HT1080 (cell line): ENCODE measurements at regions not wholly inside any gene's neighbourhood (a gene's known extent, or its start where the extent isn't known, plus 50 kb on each side); places are given as distances from the start of the nearest gene placed in this dataset.
"Not testable (repeated sequence)": the region's sequence is repeated elsewhere in the genome, so short reads cannot be mapped to it uniquely, and the experiment has no call there.

Experiments
- DNase-seq: peaks from one replicate; pipeline ENCODE4 v3.0.0-alpha.2; 2015; ENCODE audit warnings: low read depth

DNA sequence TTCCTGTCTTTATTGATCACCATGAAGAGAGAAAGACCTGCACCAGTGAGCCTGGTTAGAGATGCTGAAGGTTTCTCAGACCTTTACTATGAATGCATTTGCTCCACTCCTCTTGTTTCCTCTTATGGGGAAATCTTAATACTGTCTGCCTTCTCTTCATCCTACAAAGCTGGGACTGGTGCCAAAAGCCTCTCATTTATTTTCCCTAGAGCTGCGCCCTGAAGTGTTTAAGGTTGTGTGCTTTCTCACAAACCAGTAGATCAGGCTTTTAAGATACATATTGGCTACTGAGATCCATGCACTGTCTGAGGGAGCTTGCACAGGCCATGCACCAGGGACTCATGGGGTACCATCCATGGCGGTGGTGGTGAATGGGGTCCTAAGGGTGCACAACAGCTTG is 286.1 kb upstream of the PMFBP1 start:
- DNase-seq = no peak

DNA sequence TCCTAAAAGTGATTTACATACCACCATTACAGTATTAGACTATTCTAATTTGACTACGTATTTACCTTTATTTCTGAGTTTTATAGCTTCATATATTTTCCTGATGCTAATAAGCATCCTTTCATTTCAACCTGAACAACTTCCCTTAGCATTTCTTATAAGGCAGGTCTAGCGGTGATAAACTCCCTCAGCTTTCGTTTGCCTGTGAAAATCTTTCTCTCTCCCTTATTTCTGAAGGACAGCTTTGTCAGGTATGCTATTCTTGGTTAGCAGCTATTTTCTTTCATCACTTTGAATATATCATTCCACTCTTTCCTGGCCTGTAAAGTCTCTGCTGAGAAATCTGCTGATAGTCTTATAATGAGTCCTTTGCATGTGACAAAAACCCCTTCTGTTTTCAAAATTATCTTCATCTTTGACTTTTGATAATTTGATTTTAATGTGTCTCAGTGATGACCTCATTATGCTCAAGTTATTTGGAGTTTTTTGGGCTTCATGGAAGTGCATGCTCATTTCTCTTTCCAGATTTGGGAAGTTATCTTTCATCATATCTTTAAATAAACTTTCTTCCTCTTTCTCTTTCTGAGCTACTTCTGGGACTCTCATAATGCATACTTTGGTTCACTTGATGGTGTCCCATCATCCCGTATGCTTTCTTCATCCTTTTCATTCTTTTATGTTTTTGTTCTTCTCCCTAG is 285.4 kb upstream of the PMFBP1 start:
- no peak for DNase-seq

DNA sequence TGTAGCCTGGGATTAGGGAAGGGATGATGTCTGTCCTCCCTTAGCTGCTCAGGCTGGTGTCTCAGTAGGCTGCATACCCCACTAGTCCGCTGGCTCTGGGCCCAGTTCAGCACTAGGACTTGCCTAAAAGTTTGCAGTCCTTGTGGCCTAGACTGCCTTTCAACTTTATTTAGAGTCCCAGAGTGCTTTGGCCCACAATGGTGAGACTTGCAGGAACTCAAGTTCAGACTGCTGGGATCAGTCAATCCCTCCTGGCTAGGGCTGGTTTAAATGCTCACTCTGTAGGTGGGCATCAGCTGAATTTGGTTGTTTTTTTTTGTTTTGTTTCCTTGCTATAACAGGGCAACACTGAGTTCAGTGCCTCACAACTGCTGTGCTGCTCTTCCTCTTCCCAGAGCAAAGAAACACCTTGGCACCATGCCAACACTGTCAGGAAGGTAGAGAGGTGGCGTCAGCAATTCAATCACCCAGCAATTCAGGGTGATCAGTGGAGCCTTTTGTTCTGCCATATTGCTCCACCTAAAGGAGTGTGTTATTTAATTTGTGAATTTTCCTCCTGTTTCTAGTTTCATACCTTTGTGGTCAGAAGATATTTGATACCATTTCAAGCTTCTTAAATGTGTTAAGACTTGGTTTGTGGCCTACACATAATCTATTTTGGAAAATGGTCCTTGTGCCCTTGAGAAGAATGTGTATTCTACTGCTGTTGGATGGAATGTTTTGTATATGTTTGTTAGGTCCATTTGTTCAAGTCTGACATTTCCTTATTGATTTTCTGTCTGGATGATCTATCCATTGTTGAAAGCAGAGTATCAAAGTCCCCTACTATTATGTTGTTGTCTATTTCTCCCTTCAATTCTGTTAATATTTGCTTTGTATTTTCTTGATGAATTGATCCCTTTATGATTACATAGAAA is 284.0 kb upstream of the PMFBP1 start:
- DNase-seq = no peak

DNA sequence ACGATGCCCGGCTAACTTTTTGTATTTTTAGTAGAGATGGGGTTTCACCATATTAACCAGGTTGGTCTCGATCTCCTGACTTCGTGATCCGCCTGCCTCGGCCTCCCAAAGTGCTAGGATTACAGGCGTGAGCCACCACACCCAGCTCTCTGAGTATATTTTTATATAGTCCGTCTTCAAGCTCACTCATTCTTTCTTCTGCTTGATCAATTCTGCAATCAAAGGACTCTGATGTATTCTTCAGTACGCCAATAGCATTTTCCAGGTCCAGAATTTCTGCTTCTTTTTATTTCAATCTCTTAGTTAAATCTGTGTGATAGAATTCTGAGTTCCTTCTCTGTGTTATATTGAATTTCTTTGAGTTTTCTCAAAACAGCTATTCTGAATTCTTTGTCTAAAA is 281.9 kb upstream of the PMFBP1 start:
- not testable (repeated sequence) for DNase-seq

DNA sequence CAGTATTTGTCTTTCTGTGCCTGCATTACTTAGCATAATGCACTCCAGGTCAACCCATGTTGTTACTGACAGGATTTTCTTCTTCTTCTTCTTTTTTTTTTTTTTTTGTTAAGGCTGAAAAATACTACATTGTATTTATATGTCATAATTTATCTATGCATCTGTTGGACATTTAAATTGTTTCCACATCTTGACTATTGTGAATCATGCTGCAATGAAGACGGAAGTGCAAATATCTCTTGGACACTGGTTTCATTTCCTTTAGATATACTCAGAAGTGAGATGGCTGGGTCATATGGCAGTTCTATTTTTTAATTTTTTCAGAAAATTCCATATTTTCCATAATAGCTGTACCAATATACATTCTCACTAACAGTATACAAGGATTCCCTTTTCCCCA is 272.7 kb upstream of the PMFBP1 start:
- DNase-seq = no peak

DNA sequence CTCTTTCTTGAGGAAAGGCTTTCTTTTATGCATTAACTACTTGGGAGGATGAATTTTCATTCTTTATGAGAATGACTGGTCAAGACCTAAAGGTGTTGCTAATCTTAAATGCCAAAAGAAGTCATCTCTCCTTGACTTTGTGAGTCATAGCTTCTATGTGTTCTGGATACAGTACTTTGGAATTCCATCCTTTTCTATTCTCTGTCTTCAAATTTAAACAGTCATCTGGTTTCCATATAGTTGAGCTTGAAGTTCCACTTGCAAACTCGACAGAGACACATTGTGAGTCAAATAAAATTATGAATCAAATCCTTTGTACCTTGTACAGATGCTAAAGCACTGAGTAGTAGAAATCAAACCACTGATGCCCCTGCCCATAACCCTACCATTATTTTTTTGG is 271.9 kb upstream of the PMFBP1 start:
- DNase-seq = no peak

DNA sequence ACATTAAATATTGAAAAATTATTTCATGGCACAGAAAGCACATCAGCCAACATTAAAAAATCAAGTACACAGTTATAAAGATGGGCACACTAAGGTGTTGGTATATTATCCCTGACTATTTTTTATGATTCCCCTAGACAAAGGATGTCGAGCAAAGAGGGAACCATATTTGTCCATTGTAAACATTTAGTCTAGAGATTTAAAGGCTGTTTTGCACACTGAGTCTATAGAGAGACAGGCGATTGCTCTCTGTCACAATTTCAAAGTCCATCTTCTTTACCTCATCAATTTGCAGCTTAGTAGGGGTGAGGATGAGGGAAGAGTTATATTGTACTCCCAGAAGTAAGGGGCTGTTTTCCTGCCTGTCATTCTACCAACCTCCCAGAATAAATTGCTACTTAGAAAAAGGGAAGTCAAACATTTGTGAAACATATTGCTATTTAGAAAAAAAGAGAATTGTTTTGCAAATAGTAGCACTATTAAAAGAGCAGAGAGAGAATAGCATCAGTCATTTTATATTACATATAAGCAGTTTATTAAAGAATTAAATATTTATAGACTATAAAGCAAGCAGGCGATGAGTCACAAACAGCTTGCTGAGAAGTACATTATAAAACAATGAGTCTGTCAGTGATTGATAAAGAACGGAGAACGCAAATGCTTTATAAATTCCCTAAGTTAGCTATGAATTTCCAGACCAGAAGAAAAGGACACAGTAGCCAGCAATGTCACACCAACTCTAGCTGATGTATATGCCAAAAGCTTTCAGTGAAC is 270.6 kb upstream of the PMFBP1 start:
- no peak for DNase-seq

DNA sequence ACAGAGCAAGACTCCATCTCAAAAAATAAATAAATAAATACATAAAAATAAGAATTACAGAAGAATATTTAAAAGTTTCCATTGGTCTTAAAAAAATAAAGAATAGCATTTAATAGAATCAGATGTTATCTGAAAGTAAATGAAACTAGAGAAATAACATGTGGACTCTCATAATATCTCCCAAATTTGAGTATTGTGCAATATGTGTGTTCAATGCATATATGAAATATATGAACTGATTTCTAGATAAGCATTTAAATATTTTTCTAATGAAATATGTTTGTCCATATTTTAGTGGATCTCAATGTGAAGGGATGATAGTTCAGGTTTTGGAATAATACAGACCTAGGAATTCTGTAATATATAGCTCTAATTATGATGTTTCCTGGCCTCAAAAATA is 265.9 kb upstream of the PMFBP1 start:
- DNase-seq = no peak

DNA sequence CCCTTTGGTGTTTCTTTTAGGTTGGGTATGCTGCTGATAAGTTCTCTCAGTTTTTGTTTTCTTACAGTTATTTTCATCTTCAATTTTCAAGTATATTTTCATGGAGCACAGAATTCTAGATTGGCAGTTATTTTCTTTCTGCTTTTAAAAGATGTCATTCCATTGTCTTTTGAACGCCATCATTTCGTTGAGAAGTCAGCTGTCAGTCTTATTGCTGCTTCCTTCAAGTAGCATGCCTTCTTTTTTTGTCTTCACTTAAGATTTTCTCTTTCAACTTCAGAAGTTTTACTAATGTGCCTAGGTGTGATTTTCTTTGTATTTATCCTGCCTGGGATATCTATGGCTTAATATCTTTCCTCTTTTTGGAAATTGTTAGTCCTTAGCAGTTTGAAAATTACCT is 262.2 kb upstream of the PMFBP1 start:
- no peak for DNase-seq

DNA sequence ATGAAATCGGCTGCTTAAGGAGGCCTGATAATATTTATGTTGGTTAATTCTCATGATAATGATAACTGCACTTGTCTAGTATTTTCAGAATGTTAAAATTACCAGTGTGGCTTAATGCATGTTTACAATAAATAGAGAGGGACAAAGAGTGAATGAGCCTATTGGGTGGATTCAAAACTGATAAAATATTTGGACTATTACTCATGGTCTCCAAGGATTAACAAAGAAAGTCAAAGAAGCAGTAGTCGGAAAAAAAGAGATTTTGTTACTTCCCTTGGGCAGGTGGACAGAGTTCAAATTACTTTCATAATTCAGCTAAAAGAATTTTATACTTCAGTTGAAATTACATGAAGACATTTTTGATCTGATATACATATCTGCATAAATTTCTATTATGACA is 258.2 kb upstream of the PMFBP1 start:
- no peak for DNase-seq

DNA sequence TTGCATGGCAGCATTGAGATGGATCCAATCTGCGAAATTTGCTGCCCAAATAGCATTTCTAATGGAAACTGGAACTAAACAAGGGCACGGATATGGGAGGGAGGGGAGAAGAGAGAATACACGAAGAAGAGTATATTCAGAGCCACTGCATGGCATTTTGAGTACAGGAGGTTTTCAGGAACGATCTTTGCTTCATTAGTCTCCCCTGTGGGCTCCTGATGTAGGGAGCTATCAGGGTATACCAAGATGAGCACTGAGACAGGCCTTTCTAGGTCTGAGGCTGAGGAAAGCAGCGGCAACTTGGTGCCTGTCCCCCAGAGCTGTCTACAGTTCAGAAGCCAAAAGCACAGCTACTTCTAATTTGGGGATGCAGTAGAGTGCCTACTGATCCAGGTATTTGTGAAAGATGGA is 257.7 kb upstream of the PMFBP1 start:
- no peak for DNase-seq

DNA sequence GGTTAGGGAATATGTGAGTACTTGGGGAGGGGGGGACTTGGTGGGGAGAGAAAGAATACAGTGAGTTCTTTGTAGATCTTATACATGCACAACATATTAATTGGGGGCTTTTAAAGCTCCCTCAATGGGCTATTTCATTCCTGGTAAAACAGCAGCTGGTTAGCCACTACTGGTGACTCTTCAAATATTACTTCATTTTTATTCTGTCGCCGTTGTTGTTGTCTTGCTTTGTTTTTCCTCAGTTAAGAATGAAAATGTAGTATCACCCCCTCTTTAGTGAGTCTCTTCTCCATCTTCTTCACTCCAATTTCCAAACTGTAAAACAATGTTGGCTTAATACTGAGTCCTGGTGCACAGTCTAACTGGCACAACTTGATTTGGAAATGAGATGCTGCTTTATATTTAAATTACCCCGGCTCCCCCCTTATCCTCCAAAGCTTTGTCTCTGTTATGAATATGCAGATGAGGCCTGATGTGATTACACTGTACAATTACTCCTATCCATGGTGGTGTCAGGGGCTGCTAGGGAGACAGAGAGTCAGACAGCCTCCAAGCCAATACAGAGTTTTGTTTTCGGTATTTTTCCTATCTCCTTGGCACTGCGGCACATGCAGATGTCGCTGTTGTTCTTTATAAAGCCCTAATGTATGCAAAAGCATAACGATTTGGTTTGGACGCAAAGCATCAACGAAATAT is 256.9 kb upstream of the PMFBP1 start:
- no peak for DNase-seq

DNA sequence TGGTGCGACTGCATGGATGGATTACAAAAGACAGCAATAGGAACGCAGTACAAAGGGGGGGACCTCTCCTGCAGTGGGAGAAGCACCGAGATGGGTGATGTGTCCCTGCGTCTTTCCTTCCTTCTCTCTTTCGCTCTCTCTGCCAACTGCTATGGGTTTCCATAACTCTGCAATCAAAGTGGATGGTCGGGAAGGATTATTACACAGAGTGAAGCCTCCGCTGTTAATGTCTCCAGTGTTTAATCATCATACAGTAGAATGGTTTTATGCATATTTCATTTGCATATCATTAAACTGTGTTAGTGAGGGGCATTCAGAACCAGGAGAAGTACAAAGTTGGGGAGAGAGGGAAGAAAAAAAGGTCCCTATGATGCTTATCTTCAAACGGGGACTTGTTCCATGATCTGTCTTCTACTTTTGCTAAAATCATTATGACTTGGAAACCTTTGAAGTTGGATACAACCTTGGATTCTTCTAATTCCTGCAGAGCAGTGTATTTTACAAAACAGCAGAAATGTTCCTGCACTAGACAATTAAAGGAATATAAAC is 255.9 kb upstream of the PMFBP1 start:
- no peak for DNase-seq

DNA sequence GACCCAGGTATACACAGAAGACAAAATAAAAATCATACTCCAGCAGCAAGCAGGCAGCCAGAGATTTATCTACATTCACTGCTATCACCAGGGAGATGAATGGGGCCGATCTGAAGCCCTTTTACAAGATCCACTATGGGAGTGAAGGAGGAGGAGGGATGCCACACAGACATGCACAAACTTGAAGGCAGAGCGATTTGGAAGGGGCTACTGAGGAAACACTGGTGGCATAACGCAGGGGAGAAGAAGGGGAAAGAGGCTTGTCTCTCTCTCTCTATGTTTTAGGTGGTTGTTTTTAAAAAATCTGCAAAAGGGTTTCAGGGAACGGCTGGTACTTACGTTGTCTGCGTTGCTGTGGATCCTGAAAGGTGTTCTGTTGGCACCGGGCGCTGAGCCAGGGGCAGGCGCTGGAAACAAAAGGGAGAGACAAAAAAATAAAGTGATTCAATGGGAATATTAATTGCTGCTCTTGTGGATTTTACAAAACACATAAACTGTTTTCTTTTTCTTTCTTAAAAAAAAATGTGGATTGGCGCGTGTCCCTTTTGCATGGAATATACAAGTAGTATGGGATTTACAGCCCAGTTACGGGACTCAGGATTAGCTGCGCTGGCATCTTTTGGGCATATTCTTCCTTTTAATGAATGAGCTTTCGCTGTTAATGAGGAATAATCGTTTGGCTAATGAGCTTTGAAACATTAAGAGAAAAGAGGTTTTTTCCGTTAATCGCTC is 255.3 kb upstream of the PMFBP1 start:
- DNase-seq = no peak

DNA sequence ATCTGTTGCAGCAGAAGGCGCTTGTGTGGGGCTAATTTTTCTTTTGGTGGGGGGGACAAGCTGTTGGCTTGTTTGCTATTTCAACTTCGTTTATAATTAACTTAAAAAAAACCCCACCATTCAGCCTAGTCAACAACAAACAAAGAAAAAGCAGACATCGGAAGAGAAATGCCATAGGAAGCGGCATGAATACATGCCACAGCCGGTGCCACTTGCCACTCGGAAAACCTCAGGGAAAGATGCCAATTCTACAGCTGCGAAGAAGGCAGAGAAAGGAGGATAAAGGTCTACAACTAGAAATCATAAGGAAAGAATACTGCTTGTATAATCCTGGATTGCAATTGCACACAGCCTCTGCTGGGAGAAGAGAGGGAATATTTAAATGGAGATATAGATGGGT is 254.4 kb upstream of the PMFBP1 start:
- no peak for DNase-seq

DNA sequence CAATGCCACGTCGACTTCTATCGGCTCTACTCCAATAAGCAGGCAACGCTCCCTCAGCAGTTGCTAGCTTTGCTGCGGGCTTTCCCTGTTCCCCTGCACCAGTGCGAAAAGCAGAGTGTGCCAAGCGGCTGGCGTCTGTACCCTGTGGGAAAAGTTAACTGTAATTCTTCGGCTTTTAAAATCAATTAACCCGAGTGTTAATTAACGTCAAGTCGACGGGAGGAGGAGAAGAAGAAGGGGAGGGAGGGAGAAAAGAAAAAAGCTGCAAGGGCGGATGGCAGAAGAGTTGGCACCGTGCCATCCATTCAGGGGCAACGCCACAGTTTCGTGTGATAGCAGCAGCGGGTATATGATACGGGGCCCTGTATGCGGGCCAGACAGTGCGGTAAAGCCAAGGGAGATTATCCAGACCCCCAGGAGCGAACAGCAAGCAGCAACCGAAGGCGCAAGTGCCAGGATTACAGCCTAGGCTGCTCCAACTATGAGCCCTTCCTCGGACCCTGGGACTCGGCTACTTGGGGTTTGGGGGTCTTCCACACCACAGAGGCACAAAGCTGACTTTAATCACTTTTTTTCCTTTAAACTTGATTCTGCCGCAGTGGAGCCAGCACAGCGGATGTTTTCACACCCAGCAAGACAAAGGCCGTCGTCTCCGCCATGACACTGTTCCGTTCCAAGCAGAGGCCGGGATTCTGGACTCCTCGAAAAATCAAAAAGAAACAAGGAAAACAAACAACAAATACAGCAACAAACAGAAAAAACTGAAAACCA is 253.8 kb upstream of the PMFBP1 start:
- DNase-seq = no peak

DNA sequence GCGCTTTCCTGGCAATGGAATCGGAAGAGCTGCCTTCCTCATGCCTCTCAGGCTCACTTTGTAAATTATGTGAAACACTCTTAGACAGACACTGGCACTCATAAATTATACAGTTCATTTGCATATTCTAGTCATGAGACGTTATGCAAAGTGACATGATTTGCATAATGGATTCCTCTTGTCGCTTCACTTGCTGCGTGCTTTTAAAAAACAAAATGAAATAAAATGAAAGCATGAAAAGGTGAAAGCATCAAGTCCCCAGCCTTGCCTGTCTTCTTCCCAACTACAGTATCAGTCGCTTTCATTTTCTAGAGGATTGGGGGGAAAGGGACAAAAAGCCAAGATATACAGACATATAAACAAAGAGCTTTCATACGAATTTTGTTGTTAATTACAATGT is 252.8 kb upstream of the PMFBP1 start:
- DNase-seq = no peak

DNA sequence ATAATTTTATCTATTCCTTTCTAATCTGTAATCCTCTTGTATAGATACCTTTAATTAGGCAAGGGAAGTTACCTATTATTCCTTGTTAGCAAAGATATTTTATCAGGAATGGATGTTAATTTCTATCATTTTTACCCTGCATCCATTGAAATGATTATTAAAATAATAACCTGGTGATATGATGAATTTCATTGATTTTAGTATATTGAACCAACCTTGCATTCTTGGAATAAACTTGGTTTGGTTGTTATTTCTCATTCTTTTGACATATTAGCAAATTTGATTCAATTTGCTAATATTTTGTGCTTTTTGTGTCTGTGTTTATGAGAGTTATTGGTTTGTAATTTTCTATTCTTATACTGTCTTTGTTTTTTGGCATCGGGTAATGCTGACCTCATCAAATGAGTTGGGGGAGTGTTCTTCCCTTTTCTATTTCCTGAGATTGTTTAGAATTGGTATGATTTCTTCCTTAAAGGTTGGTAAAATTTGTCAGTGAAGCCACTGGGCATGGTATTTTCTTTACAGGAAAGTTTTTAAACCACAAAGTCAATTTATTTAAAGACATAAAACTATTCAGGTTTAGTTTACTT is 250.4 kb upstream of the PMFBP1 start:
- DNase-seq = no peak

DNA sequence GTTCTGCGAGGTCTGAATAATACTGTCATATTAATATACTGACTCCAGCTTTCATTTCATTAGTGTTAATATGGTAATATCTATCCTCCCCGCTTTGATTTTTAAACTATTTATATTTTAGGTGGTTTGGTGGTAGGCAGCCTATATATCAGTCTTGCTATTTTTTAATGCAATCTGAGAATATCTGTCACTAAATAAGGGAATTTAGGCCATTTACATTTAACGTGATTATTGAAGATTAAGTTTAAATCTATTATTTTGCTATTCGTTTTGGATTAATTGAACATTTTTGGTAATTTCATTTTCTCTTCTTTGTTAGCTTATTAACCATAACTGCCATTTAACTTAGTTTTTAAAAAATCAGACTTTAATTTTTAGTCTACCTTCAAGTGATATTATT is 247.7 kb upstream of the PMFBP1 start:
- DNase-seq = no peak
